H1 (cell line): ENCODE measurements at regions not wholly inside any gene's neighbourhood (a gene's known extent, or its start where the extent isn't known, plus 50 kb on each side); places are given as distances from the start of the nearest gene placed in this dataset.

Experiments
- CTCF ChIA-PET: fragments of 300-600 bp; sonication (Branson Sonifier 250); formaldehyde crosslinking; loops from one replicate; lab custom pipeline; 2021; ENCODE audit not compliant: partially characterized antibody; lab: Charles Lee
- POLR2A ChIA-PET: fragments of 300-600 bp; sonication (Branson Sonifier 250); formaldehyde crosslinking; loops from one replicate; lab custom pipeline; 2021; ENCODE audit warnings: inconsistent platforms; ENCODE audit not compliant: partially characterized antibody; lab: Charles Lee
- DNase-seq, 2 experiments: peaks; one replicate each; pipeline versions ENCODE4 v3.0.0 to v3.0.0-alpha.2; 2010 to 2022; ENCODE audit warnings: low spot score in 2 of 2, low read depth in 1 of 2, mixed read lengths in 1 of 2
- FAIRE-seq: peaks from 2 replicates; lab custom pipeline; 2011; peaks lifted over from hg19 to GRCh38; lab: Jason Lieb, UNC
- H2AFZ ChIP-seq: 2 replicates; pipeline ENCODE4 v1.8.1; 2012; ENCODE audit warnings: low read length, inconsistent platforms
- H2AK5ac ChIP-seq: 2 replicates; pipeline ENCODE4 v1.6.1; 2013; ENCODE audit warnings: low read depth, low read length
- H2BK120ac ChIP-seq: replicated peaks from 2 replicates; pipeline ENCODE3; 2013; ENCODE audit warnings: low read depth, low read length, inconsistent platforms
- H2BK12ac ChIP-seq: 2 replicates; pipeline ENCODE4 v1.6.1; 2013; ENCODE audit warnings: low read depth, low read length
- H2BK15ac ChIP-seq: 2 replicates; pipeline ENCODE4 v1.6.1; 2013; ENCODE audit warnings: low read length
- H2BK20ac ChIP-seq: 2 replicates; pipeline ENCODE4 v1.6.1; 2013; ENCODE audit warnings: low read length
- H2BK5ac ChIP-seq: 2 replicates; pipeline ENCODE4 v1.6.1; 2013; ENCODE audit warnings: low read depth, low read length
- H3K14ac ChIP-seq: 2 replicates; pipeline ENCODE4 v1.6.1; 2013; ENCODE audit warnings: inconsistent platforms; ENCODE audit not compliant: insufficient read length
- H3K18ac ChIP-seq: 2 replicates; pipeline ENCODE4 v1.6.1; 2013; ENCODE audit warnings: low read length; ENCODE audit errors: extremely low read depth
- H3K23ac ChIP-seq: 2 replicates; pipeline ENCODE4 v1.6.1; 2013; ENCODE audit warnings: inconsistent platforms; ENCODE audit not compliant: insufficient read length
- H3K23me2 ChIP-seq: 2 replicates; pipeline ENCODE4 v1.6.1; 2013; ENCODE audit warnings: low read depth, low read length
- H3K27ac ChIP-seq: 2 replicates; pipeline ENCODE4 v1.6.1; 2011; ENCODE audit warnings: low read depth, low read length, inconsistent platforms
- H3K27me3 ChIP-seq, 4 experiments: replicated peaks in 1 of 4; 1 replicate in 1 of 4; 2 replicates in 3 of 4; pipeline versions ENCODE4 v1.6.1 to v1.8.1; 2011 to 2013; ENCODE audit warnings: low read length in 3 of 4, mild to moderate bottlenecking in 3 of 4, inconsistent platforms in 2 of 4, mixed read lengths in 2 of 4, moderate library complexity in 1 of 4; ENCODE audit not compliant: control insufficient read depth in 3 of 4, insufficient read depth in 3 of 4; ENCODE audit errors: extremely low read depth in 1 of 4
- H3K36me3 ChIP-seq, 4 experiments: 2 replicates each; pipeline versions ENCODE4 v1.6.1 to v1.8.1; 2011 to 2013; ENCODE audit warnings: mild to moderate bottlenecking in 4 of 4, low read length in 3 of 4, moderate library complexity in 2 of 4, control low read depth in 1 of 4, inconsistent platforms in 1 of 4; ENCODE audit not compliant: insufficient read depth in 4 of 4, control insufficient read depth in 2 of 4
- H3K4ac ChIP-seq: replicated peaks from 2 replicates; pipeline ENCODE3; 2013; ENCODE audit warnings: low read length, low read depth, mixed read lengths, inconsistent platforms; ENCODE audit not compliant: insufficient read length
- H3K4me1 ChIP-seq, 4 experiments: replicated peaks in 1 of 4; 1 replicate in 1 of 4; 2 replicates in 3 of 4; pipeline versions ENCODE4 v1.6.1 to v1.8.1; 2011 to 2013; ENCODE audit warnings: low read length in 3 of 4, inconsistent platforms in 2 of 4, mixed read lengths in 1 of 4; ENCODE audit not compliant: insufficient read depth in 4 of 4, control insufficient read depth in 3 of 4
- H3K4me2 ChIP-seq, 2 experiments: 2 replicates each; pipeline versions ENCODE4 v1.6.1 to v1.8.1; 2011 to 2013; ENCODE audit warnings: low read depth in 2 of 2, low read length in 2 of 2, control low read depth in 1 of 2, inconsistent platforms in 1 of 2, mild to moderate bottlenecking in 1 of 2; ENCODE audit not compliant: insufficient read depth in 1 of 2
- H3K4me3 ChIP-seq, 4 experiments: fragments of 200-600, 300-600 bp in 1 of 4; sonication (generic), shearing (Covaris generic), sonication (Bioruptor Twin) in 1 of 4; 2 replicates each; pipeline versions ENCODE4 v1.5.1 to v1.8.1; 2011 to 2016; ENCODE audit warnings: low read length in 4 of 4, low read depth in 3 of 4, control low read depth in 2 of 4, inconsistent platforms in 2 of 4, mild to moderate bottlenecking in 2 of 4, mixed read lengths in 1 of 4, moderate library complexity in 1 of 4; ENCODE audit not compliant: insufficient read depth in 2 of 4; ENCODE audit errors: extremely low read depth in 1 of 4
- H3K56ac ChIP-seq: replicated peaks from 2 replicates; pipeline ENCODE3; 2013; ENCODE audit warnings: low read depth, mild to moderate bottlenecking, mixed read lengths, low read length, inconsistent platforms; ENCODE audit not compliant: insufficient read length
- H3K79me1 ChIP-seq: 2 replicates; pipeline ENCODE4 v1.6.1; 2013; ENCODE audit warnings: low read depth, low read length, control low read depth
- H3K79me2 ChIP-seq, 2 experiments: 2 replicates each; pipeline versions ENCODE4 v1.6.1 to v1.8.1; 2012 to 2013; ENCODE audit warnings: low read length in 2 of 2, mild to moderate bottlenecking in 2 of 2, inconsistent platforms in 1 of 2; ENCODE audit not compliant: insufficient read depth in 2 of 2, control insufficient read depth in 1 of 2
- H3K9ac ChIP-seq, 4 experiments: replicated peaks in 1 of 4; 1 replicate in 1 of 4; 2 replicates in 3 of 4; pipeline versions ENCODE4 v1.6.1 to v1.8.1; 2011 to 2013; ENCODE audit warnings: low read depth in 3 of 4, low read length in 3 of 4, control low read depth in 2 of 4, mild to moderate bottlenecking in 2 of 4, moderate library complexity in 2 of 4, inconsistent platforms in 1 of 4; ENCODE audit errors: extremely low read depth in 1 of 4
- H3K9me3 ChIP-seq, 2 experiments: 2 replicates each; pipeline versions ENCODE4 v1.6.1 to v1.8.1; 2012 to 2013; ENCODE audit warnings: mild to moderate bottlenecking in 2 of 2, moderate library complexity in 2 of 2, control low read depth in 1 of 2, inconsistent platforms in 1 of 2, low read depth in 1 of 2, low read length in 1 of 2, mixed read lengths in 1 of 2; ENCODE audit not compliant: insufficient read depth in 2 of 2
- H4K20me1 ChIP-seq, 2 experiments: replicated peaks in 1 of 2; 2 replicates each; pipeline versions ENCODE3 to v1.8.1; 2011 to 2013; ENCODE audit warnings: inconsistent platforms in 2 of 2, low read length in 2 of 2, mild to moderate bottlenecking in 1 of 2; ENCODE audit not compliant: insufficient read depth in 2 of 2, control insufficient read depth in 1 of 2
- H4K5ac ChIP-seq: 2 replicates; pipeline ENCODE4 v1.6.1; 2013; ENCODE audit warnings: low read length, low read depth, mixed read lengths, inconsistent platforms; ENCODE audit not compliant: insufficient read length
- H4K8ac ChIP-seq: 2 replicates; pipeline ENCODE4 v1.8.0; 2013; ENCODE audit warnings: mild to moderate bottlenecking, moderate library complexity, low read length, inconsistent platforms; ENCODE audit not compliant: insufficient read depth; ENCODE audit errors: extremely low read depth
- H4K91ac ChIP-seq: replicated peaks from 2 replicates; pipeline ENCODE3; 2013; ENCODE audit warnings: low read length, mixed read lengths, inconsistent platforms; ENCODE audit not compliant: insufficient read length
- CHD1 ChIP-seq: IDR thresholded peaks from 2 replicates; pipeline ENCODE4 v1.6.1; 2012; ENCODE audit warnings: low read depth, low read length, improper control_type of control experiment
- GTF2F1 ChIP-seq: IDR thresholded peaks from 2 replicates; pipeline ENCODE4 v1.6.1; 2012; ENCODE audit warnings: low read depth, low read length, improper control_type of control experiment, borderline replicate concordance
- JUN ChIP-seq: IDR thresholded peaks from 2 replicates; pipeline ENCODE4 v1.6.1; 2011; ENCODE audit warnings: low read depth, mild to moderate bottlenecking, improper control_type of control experiment, low read length
- WGBS, 2 experiments: shearing (Covaris generic) in 1 of 2; methylation state at CpG; one replicate each; pipeline versions ENCODE4 v1.1.6 to v1.1.7; 2013 to 2015; ENCODE audit warnings: low lambda C conversion rate in 2 of 2, mixed read lengths in 2 of 2, inconsistent platforms in 1 of 2, low coverage in 1 of 2, missing lambda C conversion rate in 1 of 2; ENCODE audit not compliant: insufficient replicate concordance in 2 of 2, insufficient coverage in 1 of 2, insufficient read length in 1 of 2; ENCODE audit errors: extremely low coverage in 1 of 2, missing lambda C conversion rate in 1 of 2; 5-methylcytosine and 5-hydroxymethylcytosine counted together

DNA sequence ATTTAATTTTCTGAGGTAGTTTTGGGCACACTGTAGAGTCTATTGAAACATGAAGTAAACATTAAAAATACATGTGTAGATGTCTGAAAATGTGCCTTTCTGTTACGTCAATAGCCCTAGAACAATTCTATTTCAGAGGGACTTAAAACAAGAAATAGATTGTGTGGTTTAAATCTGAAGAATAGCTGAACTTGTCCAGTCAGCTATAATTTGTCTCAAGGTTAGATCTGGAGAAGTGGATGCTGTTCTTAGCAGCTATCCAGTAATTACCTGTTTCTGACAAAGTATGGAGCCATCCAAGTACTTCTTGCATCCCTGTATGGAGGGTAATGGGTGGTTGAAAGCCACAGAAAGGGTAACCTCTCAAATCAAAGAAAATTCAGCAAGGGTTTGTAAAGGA is 92.8 kb downstream of the SEPTIN7 start:
- CTCF ChIA-PET, result interaction anchor here (3.2 kb wide), 1 partner anchor 184 kb away, joined by 8 read pairs; no protein-coding TSS in a partner anchor
- Histone ChIP-seq H2AK5ac (no peak overlapping the region), H3K14ac (no peak overlapping the region), H3K4ac (no peak overlapping the region), H3K79me1 (no peaks in the 10 kb centered on the region), H3K36me3 (peaks cover 0 to 11% (median 0%) of the 10 kb centered on the region in 4 experiments; a peak in 2 of 8 replicates), H4K8ac (no peak overlapping the region), H3K23me2 (no peaks in the 10 kb centered on the region), H4K91ac (no peak overlapping the region), H3K27me3 (no peaks in the 10 kb centered on the region), H3K4me2 (no peak overlapping the region), H3K9me3 (no peaks in the 10 kb centered on the region), H3K4me3 (no peak overlapping the region), H2BK20ac (no peak overlapping the region), H3K23ac (no peak overlapping the region), H3K18ac (no peak overlapping the region), H3K79me2 (no peaks in the 10 kb centered on the region), H2AFZ (no peak overlapping the region), H3K4me1 (no peaks in the 10 kb centered on the region), H2BK120ac (no peak overlapping the region), H3K9ac (no peak overlapping the region), H2BK5ac (no peak overlapping the region), H3K56ac (no peak overlapping the region), H3K27ac (no peak overlapping the region), H4K5ac (no peak overlapping the region), H4K20me1 (no peaks in the 10 kb centered on the region), H2BK12ac (no peak overlapping the region), H2BK15ac (no peak overlapping the region)
- 85% methylated on average over 1 of the region's 1 CpG; no CpG with 5 or more reads in 1 of the 2 experiments for WGBS, 2 experiments
- no peak for FAIRE-seq
- DNase-seq, result no peak
- POLR2A ChIA-PET, result no interaction called here
- TF ChIP-seq CHD1 (no peak), GTF2F1 (no peak), JUN (no peak)
